ENCODE measurements at regions not wholly inside any gene's neighbourhood (a gene's known extent, or its start where the extent isn't known, plus 50 kb on each side); places are given as distances from the start of the nearest gene placed in this dataset.

GRCh38 chr3:126279853-126280252 lies 77.4 kb downstream of the KLF15 start (continued):
- TF ChIP-seq MAX (IDR thresholded peaks at IDR 0.05) (no peak), SAP30 (IDR thresholded peaks at IDR 0.05; ENCODE audit: insufficient read depth, insufficient replicate concordance, low read length) (no peak), SIN3A (conservative IDR thresholded peaks at IDR 0.05 in 1 of 2, IDR thresholded peaks at IDR 0.05 in 1 of 2; ENCODE audit: low read depth in 1 of 2, low read length in 2 of 2) (no peak)
